ENCODE measurements at regions not wholly inside any gene's neighbourhood (a gene's known extent, or its start where the extent isn't known, plus 50 kb on each side); places are given as distances from the start of the nearest gene placed in this dataset.
A peak's percentile ranks its signal among the peaks of the same experiment; 100 is the strongest.
"Not testable (repeated sequence)": the region's sequence is repeated elsewhere in the genome, so short reads cannot be mapped to it uniquely, and the experiment has no call there.

DNA sequence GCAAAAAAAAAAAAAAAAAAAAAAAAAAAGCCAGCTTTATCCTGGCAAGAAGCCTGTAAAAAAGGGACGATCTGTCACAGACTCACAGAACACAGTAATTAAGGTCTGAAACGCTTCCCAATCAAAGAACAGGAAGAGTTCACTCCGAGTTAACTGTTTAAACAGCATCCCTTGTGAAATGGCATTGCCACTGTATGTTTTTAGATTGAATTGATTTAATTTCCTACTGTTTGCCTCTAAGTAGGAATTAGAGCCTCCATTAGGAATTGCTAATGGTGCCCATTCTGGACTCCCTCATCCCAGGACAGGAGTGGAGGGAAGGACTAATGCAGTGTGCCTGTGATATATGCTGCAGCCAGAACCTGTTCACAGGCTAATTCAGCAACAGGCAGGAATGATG lies 370.8 kb downstream of the RWDD3 start:
- no peak for DNase-seq (ENCODE audit: low read depth in 2 of 2)

DNA sequence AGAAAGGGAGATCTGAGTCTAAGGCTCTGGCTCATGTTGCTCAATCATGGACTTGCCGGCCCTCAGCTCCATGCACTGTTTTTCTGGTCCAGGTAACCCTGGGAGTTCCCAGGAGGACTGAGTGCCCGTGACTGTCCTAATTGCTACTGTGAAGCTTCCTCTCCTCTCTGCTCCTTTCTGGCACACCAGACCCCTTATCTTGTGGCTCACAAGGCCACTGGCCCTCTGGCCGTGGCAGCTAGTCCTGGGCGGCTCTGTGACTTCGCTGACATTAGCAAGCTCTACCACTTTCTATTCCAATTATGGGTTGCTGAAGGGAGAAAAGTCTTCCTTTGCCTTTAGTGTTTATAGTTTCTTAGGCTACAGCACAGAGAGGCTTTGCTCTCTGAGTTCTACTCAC lies 380.2 kb downstream of the RWDD3 start:
- DNase-seq (ENCODE audit: low read depth in 2 of 2) = no peak

DNA sequence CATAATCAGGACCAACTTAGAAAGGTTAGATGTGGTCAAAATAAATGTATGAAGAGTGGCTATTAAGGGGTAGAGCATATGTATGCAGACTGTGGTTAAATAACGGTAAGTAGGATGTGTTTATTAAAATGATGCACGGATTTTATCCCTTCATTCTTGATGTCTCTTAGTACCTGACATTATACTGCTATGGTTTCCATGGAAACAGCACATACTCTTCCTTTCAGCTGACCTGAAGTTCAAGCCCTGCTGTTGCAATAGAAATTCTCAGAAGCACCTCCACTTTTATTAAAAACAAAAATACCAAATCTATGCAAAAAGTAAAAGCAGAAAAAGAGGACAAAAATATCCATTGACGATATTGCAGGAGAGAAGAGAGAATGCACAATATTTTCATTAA lies 381.4 kb downstream of the RWDD3 start:
- no peak for DNase-seq (ENCODE audit: low read depth in 2 of 2)

DNA sequence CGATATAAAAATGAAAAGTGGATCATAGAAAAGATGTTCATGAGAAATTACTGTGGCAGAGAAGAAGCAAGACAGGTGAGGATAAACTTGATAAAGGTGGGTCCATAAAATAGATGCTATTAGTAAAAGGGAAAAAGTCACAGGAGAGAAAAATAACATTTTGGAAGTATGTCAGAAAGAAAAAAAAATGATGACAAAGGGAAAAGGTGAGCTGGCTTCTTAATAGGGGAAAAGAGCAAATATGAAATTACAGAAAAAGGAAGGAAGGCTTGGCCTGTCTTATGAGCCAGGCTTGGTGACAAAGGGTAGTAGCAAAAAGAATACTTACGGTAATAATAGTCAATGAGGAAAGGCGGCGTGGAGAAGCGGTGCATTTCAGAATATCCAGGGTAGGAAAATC lies 386.1 kb downstream of the RWDD3 start:
- DNase-seq (ENCODE audit: low read depth in 2 of 2) = no peak

DNA sequence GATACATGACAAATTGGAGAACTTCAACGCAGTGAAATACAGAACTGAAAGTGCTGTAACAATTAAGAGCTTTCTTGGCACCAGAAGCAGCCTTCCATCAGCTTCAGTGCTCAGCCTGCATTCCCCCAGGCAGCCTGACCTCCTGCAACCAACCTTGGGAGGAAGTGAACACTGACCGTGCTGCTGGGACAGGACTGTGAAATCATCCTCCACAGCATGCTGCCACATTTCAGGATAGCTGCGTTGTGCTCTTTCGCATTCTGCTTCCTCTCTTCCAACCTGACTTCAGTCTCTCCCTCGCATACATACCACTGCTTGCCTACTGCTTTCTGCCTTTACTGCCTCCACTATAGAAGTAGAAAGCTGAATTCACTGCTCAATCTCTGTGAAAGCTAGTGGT lies 388.6 kb downstream of the RWDD3 start:
- no peak for DNase-seq (ENCODE audit: low read depth in 2 of 2)

DNA sequence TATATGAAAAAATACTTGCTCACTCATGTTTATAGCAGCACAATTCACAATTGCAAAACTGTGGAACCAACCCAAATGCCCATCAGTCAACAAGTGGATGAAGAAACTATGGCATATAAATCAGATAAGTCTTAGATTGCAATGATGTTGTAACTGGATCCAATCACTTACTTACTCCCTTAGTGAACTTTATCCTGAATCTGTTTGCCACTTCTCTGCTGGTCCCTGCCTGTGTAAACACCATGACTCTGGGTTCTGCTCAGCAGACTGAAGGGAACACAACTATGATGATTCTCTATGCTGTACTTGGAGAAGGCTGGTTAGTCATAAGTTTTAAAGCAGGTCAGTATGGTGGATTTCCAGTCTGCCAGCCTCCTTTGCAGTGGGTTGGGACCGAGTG lies 391.2 kb downstream of the RWDD3 start:
- no peak for DNase-seq (ENCODE audit: low read depth in 2 of 2)

DNA sequence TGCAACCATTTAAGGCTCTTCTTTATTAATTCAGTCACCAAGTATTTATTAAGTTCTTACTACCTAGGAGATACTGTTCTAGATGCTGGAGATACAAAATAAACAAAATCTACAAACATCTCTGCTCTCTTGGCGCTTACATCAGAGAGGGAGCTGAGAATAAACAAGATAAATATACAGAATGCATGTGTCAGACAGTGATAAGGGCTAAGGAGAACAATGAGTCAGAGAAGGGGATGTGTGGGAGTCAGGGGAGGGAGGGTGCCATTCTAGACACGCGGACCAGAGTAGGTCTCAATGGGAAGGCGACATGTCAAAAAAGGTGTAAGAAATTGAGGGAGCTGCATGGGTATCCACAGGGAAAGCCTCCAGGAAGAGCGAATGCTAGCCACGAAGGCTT lies 393.2 kb downstream of the RWDD3 start:
- no peak for DNase-seq (ENCODE audit: low read depth in 2 of 2)

DNA sequence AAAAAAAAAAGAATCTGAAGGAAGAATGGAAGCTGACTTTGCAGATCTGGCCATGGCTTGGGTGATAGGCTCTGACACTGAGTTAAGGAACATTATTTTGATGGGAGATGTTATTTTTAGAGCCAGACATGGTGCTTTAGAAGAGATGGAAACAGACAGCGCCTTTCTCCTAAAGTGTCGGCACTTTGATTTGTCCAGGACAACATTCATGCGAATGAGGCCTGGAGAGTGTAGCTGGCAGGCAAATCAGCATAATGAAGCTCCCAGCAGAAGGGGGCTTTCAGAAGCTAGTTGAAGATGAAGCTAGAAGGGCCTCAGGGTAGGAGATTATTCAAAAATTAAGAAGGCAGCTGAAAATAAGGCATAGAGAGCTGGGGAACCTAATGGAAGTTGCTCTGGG lies 397.7 kb downstream of the RWDD3 start:
- no peak for DNase-seq (ENCODE audit: low read depth in 2 of 2)

DNA sequence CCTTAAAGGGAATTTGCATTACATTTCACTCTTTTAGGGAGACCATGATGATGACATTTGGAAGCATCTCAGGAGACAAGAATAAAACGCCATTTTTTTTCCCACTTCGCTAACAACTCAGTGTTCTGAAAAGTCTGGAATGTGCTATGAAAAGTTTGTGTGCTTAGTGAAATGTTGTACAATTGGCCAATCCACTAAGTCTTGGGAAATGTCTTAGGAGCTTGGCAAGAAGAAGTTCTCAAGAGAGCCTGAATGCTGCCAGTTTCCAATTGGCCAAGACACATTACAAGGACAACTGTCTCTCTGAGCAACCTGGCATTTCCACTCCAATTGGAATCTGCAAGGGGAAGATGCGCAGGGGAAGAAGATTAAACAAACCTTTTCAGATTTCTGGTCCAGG lies 401.8 kb downstream of the RWDD3 start:
- no peak for DNase-seq (ENCODE audit: low read depth in 2 of 2)

DNA sequence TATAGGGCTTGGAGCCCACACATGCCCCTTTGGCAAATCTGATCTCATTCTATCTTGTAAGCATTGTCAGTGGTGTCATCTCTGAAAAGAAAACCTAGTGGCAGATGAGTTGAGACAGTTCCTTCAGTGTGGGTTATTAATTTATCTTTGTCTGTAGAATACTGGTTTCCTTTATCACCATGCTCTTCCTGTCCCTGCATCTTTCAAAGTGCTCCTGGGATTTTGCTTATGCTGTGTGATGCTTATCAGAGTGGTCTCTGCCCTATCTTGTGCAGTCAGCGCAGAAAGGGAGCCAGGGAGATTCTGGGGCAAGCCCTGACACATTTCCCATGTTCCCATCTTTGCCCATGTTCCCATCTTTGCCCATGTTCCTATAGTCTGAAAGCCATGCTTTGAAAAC lies 402.9 kb downstream of the RWDD3 start:
- no peak for DNase-seq (ENCODE audit: low read depth in 2 of 2)

DNA sequence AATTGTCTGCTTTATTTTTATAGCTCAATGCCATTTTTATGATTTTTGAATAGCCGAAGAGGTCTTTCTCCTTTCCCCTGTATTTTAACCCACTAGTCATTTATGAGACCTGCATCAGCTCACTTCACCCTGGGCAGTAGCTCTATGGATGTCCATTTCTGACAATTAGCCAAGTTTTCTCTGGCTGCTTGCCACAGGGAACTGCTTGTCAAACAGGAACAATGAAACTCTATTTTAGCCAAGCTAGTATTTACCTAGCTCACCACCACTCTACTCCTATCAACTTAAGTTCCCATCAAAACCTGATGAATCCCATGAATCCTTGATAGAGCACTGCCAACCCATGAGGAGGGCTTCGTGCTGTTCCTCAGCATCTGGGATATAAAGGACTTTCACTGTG lies 406.7 kb downstream of the RWDD3 start:
- DNase-seq (ENCODE audit: low read depth in 2 of 2) = peak; percentile 9 to 16

DNA sequence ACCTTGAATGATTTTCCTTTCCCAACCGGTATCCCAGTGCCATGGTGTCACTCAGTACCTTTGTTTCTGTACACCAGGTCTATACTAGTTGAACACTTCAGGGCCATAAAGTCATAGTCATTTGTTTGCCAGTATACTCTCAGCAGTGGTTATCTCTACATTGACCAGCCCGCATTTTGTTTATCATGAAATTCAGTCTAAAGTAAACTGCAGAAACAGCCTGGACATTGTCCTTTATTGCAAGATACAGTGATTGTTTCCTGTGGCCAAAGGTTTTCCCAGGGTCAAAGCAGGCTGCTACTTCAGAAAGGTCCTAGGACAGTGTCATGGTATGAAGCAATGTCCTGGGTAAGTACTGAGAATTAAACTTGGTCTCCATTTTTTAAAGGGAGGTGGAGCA lies 407.4 kb downstream of the RWDD3 start:
- no peak for DNase-seq (ENCODE audit: low read depth in 2 of 2)

DNA sequence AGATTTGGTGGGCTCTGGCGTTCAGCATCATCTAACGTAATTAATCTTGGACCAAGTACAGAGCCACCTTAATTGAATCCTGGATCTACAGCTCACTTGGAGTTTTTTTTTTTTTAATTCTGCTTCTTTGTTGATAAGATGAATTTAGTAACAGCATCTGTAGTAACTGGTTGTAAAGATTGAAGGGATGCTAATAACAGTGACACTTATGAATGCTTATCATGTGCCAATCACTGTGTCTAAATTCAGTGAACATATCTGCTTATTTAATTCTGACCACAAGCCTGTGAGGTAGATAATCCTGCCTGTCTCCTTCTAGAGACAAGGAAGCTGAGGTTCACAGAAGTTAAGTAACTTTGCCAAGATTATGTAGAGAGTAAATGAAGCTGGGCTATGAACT lies 408.0 kb downstream of the RWDD3 start:
- no peak for DNase-seq (ENCODE audit: low read depth in 2 of 2)

DNA sequence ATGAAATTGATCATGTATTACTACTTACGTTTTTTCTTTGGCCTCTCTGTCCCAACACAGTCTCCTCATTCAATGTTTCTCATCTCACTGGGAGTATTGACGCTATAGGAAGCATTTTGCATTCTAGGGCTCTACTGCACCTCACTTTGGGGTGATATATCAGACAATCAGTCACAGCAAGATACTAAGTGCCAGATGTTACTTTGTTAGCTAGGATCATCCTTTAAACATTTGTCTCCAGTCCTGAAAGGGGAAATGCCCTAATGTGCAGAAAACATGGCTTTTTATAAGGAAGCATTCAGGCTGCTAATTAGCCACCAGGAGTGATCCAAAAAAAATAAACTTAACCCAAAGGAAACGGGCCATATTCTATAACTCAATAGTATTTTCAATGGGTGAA lies 409.1 kb downstream of the RWDD3 start:
- no peak for DNase-seq (ENCODE audit: low read depth in 2 of 2)

DNA sequence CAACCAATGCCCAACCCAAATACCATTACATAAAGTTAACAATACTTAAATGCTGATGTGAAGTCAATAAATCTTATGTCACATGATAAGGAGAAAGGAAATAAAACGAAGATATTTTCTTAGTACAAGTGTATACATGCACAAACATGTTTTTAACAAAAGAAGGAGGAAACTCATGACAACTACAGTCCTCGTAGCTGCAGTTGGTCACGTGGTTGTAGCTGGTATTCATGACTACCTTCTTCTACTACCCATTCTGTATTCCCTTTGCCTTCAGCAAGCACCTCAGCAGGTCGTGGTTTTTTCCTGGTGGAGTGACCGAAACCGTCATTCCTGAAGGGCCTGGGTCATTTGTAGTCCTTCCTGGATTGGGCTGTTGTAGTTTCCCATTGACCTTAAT lies 411.1 kb downstream of the RWDD3 start:
- DNase-seq (ENCODE audit: low read depth in 2 of 2) = not testable (repeated sequence)

DNA sequence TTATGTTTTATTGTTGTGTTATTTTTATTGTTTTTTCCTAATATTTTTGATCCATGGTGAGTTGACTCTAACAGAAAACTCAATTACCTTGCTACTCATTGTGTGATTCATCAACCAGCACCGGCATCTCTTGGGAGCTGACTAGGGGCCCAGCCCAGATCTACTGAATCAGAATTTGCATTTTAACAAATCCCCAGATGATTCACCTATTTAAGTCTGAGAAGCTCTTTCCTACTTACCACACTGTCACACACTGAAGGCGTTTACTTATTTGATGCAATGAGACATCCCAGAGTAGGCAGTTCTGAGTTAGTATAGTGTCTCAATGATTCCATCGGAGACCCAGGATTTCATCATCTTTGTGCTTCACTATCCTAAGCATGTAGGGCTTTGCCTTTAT lies 416.6 kb downstream of the RWDD3 start:
- no peak for DNase-seq (ENCODE audit: low read depth in 2 of 2)

DNA sequence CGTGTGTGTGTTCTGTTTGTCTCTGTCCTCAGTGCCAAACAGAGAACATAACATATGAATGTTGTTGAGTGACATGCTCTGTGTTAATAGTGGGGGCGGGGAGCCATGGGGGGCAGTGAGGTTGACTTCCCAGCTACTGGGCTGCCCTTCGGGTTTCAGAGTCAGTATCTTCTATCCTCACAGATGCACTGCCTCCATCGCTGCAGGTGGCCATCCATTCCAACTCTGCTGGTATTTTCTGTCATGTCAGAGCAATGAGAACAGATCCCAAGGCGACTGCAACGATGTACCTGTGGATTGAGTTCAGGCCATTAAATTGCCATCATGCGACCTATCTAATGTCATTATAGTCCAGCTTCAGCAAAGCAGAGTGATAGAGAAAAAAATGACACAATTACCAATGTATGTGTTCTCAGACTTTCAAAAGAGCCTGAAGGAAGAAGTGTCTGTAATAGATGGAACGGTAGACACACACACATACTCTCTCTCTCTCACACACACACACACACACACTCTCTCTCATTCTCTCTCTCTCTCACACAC lies 418.5 kb downstream of the RWDD3 start:
- DNase-seq (ENCODE audit: low read depth in 2 of 2) = no peak

DNA sequence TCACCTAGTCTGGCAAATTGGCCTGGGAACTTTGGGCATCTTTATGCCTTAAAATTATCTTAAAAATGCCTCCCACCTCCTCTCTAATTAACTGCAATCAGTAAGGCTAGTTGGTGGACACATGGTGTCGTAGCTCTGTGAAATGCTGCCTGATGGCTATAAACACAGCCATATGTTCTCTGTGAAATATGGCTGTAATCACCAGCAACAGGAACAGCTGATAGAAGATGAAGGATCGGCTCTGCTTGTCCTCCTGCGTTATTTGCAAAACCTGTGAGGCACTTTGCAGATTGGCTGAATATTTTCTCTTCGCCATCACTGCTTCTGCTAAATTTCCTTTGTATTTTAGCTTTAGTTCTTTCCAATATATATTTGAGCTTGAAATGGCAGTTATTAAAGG lies 419.6 kb downstream of the RWDD3 start:
- DNase-seq (ENCODE audit: low read depth in 2 of 2) = no peak

DNA sequence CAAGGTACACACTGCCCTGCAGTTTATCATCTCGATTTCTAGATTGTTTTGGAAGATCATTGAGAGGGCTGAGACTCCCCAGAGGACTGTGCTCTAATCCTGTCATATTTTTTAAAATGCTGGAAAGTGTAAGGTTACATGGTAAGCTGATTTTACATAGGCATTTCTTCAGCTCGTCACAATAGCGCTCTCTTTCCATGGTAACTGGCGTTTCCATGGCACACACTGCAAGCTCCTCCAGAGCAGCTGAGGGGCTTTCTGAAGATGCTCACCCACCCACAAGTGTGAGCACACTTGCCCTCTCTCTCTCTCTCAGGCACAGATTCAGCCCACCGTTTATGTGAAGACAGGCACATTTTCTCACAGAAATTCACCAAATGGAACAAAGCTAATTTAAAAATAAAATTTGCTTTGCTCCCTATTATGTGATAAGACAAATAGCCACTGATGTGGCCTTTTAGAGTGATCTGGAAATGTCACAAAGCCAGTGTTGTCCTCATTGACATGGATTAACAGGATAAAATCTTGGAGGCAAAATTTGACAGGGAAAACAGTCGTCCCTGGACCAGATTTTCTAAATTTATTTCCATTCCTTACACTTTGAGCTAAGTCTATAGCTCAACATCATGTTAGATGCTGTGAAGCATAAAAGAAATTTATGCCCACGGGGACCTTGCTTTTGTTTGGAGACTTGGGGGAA lies 421.5 kb downstream of the RWDD3 start:
- no peak for DNase-seq (ENCODE audit: low read depth in 2 of 2)

DNA sequence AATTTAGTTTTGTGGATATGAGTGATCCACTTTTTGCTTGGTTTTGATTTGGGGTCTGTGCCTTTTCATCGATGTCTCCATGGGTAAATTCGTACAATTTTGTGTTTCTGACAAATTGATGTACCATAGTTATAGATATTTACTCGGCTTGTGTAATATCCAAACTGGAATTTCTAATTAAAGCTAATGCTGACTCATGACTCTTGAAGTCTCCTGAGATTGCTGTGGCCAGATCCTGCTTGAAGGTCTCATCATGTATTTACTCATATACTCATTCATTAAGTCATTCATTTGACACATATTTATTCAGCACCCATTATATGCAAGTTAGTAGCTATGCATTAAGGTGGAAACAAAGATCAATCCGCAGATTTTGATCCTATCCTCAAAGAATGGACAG lies 423.2 kb downstream of the RWDD3 start:
- no peak for DNase-seq (ENCODE audit: low read depth in 2 of 2)

DNA sequence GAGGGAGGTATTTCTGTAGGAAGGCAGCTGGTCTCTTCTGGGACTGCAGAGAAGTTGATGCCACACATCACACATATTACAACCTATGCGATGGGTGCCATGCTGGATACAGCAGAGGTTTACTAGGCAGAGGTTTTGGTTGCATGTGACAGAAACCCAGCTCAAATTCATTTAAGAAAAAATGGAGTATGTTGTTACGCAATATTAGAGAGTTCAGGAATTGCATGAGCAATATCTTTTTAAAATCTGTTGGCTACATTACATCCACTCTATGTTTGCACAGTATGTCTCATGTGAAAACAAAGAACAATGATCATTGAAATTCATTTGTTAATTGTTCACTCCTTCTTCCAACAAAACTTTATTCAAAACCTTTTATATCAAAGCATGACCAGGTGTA lies 425.2 kb downstream of the RWDD3 start:
- DNase-seq (ENCODE audit: low read depth in 2 of 2) = no peak

DNA sequence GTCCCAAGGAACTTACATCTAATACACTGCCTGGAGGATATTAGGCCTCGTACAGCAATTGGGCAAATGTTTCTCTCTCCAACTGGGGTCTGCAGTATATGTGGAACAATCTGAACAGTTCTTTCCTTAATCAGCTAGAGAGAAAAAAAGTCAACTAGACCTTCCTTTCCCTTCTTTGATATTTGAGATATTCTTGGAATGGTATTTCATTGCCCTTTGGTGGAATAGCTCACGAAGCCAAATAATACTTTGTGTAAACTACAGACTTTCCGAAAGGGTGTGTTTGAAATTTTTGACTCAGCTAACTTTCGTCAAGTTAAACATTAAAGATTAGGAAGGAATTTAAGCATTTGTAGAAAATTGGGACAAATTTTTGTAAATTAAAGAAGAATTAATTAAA lies 425.6 kb downstream of the RWDD3 start:
- DNase-seq (ENCODE audit: low read depth in 2 of 2) = no peak

DNA sequence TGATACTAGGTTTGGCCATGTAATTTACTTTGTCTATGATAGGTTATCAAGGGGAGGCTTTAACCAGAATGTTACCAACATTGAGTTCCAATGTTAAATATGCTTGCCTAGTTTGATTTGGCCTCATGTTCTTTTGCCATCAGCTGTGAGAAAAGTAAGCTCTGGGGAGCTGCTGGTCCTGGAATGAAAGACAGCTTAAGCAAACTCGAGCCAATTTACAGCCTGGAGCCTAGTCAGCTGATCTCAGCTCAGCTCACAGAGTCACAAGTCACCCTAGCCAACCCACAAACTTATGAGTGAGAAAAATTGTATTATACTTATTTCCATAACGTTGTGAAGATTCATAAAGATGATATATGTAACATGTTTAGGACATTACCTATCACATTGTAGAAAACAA lies 426.7 kb downstream of the RWDD3 start:
- DNase-seq (ENCODE audit: low read depth in 2 of 2) = no peak

DNA sequence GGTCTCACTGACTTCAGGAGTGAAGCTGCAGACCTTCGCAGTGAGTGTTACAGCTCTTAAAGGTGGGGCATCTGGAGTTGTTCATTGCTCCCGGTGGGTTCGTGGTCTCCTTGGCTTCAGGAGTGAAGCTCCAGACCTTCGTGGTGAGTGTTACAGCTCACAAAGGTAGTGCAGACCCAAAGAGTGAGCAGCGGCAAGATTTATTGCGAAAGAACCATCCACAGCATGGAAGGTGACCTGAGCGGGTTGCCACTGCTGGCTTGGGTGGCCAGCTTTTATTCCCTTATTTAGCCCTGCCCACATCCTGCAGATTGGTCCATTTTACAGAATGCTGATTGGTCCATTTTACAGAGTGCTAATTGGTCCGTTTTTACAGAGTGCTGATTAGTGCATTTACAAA lies 429.5 kb downstream of the RWDD3 start:
- not testable (repeated sequence) for DNase-seq (ENCODE audit: low read depth in 2 of 2)
